IMR-90 (cell line): ENCODE measurements at regions not wholly inside any gene's neighbourhood (a gene's known extent, or its start where the extent isn't known, plus 50 kb on each side); places are given as distances from the start of the nearest gene placed in this dataset.

Source experiments
- ATAC-seq: fragments of 200-7000 bp; cut with Tn5 transposase; 2 replicates; pipeline ENCODE4 v1.9.1; 2020; ENCODE audit warnings: low read depth, mild to moderate bottlenecking, moderate library complexity
- BruUV-seq: library from RNA; stranded (reverse); fragments of 400-500 nt; replicated peaks from 2 replicates; lab custom pipeline; 2021; lab: Mats Ljungman, UMichigan
- CTCF ChIA-PET: fragments of 300-600 bp; formaldehyde crosslinking; extraction: SDS; loops from one replicate; lab custom pipeline; 2021; ENCODE audit warnings: antibody characterized with exemption; lab: Yijun Ruan, JAX
- POLR2A ChIA-PET: fragments of 300-600 bp; sonication (Branson Sonifier 250); formaldehyde crosslinking; loops from one replicate; lab custom pipeline; 2022; ENCODE audit warnings: antibody characterized with exemption; ENCODE audit not compliant: unreplicated experiment; lab: Charles Lee
- DNase-seq: peaks from one replicate; pipeline ENCODE4 v3.0.0; 2013
- H2AFZ ChIP-seq: replicated peaks from 2 replicates; pipeline ENCODE3; 2013; ENCODE audit warnings: low read length, mild to moderate bottlenecking; ENCODE audit not compliant: poor library complexity
- H2AK5ac ChIP-seq: 2 replicates; pipeline ENCODE4 v1.6.1; 2013; ENCODE audit warnings: low read depth, low read length, inconsistent platforms
- H2AK9ac ChIP-seq: replicated peaks from 2 replicates; pipeline ENCODE3; 2013; ENCODE audit warnings: mild to moderate bottlenecking, low read depth, low read length, moderate library complexity; ENCODE audit not compliant: poor library complexity
- H2BK120ac ChIP-seq: 2 replicates; pipeline ENCODE4 v1.6.1; 2013; ENCODE audit warnings: low read depth, low read length, inconsistent platforms
- H2BK15ac ChIP-seq: 3 replicates; pipeline ENCODE4 v1.6.1; 2013; ENCODE audit warnings: low read depth, low read length, inconsistent platforms
- H2BK20ac ChIP-seq: 2 replicates; pipeline ENCODE4 v1.6.1; 2013; ENCODE audit warnings: low read depth, mild to moderate bottlenecking, inconsistent platforms, low read length, moderate library complexity
- H2BK5ac ChIP-seq: 2 replicates; pipeline ENCODE4 v1.6.1; 2013; ENCODE audit warnings: mild to moderate bottlenecking, low read depth, low read length, inconsistent platforms; ENCODE audit not compliant: poor library complexity, severe bottlenecking
- H3K14ac ChIP-seq: replicated peaks from 2 replicates; pipeline ENCODE4 v1.6.1; 2013; ENCODE audit warnings: low read depth, low read length, inconsistent platforms
- H3K18ac ChIP-seq: 2 replicates; pipeline ENCODE4 v1.6.1; 2013; ENCODE audit warnings: low read depth, low read length, control low read depth
- H3K23ac ChIP-seq: 2 replicates; pipeline ENCODE4 v1.6.1; 2013; ENCODE audit warnings: low read depth, low read length, inconsistent platforms
- H3K27ac ChIP-seq: 2 replicates; pipeline ENCODE4 v1.5.1; 2013; ENCODE audit warnings: mild to moderate bottlenecking, control low read depth, low read length; ENCODE audit not compliant: insufficient read depth
- H3K27me3 ChIP-seq: 2 replicates; pipeline ENCODE4 v1.6.1; 2013; ENCODE audit warnings: low read length; ENCODE audit not compliant: control insufficient read depth, insufficient read depth
- H3K36me3 ChIP-seq: 2 replicates; pipeline ENCODE4 v1.6.1; 2013; ENCODE audit warnings: low read length, mixed read lengths; ENCODE audit not compliant: control insufficient read depth, insufficient read depth
- H3K4ac ChIP-seq: 2 replicates; pipeline ENCODE4 v1.6.1; 2013; ENCODE audit warnings: low read depth, low read length, inconsistent platforms
- H3K4me1 ChIP-seq: 2 replicates; pipeline ENCODE4 v1.6.1; 2013; ENCODE audit warnings: low read length, mixed read lengths; ENCODE audit not compliant: control insufficient read depth, insufficient read depth
- H3K4me2 ChIP-seq: 2 replicates; pipeline ENCODE4 v1.6.1; 2013; ENCODE audit warnings: low read depth, mild to moderate bottlenecking, control low read depth, low read length, moderate library complexity
- H3K4me3 ChIP-seq: 2 replicates; pipeline ENCODE4 v1.5.1; 2013; ENCODE audit warnings: low read depth, mild to moderate bottlenecking, control low read depth, low read length, moderate library complexity; ENCODE audit not compliant: insufficient read depth
- H3K56ac ChIP-seq: 2 replicates; pipeline ENCODE4 v1.6.1; 2013; ENCODE audit warnings: low read length, inconsistent platforms; ENCODE audit not compliant: insufficient read depth; ENCODE audit errors: extremely low read depth
- H3K79me1 ChIP-seq, 2 experiments: 2 replicates each; pipeline ENCODE4 v1.6.1; 2013; ENCODE audit warnings: low read length in 2 of 2, inconsistent platforms in 1 of 2, low read depth in 1 of 2
- H3K9ac ChIP-seq: 2 replicates; pipeline ENCODE4 v1.6.1; 2013; ENCODE audit warnings: low read depth, low read length, control low read depth
- H3K9me1 ChIP-seq: 2 replicates; pipeline ENCODE4 v1.6.1; 2013; ENCODE audit warnings: low read length, inconsistent platforms; ENCODE audit not compliant: insufficient read depth
- H3K9me3 ChIP-seq: 2 replicates; pipeline ENCODE4 v1.6.1; 2013; ENCODE audit warnings: low read length; ENCODE audit not compliant: control insufficient read depth, insufficient read depth
- H4K20me1 ChIP-seq: 2 replicates; pipeline ENCODE4 v1.6.1; 2013; ENCODE audit warnings: low read length, inconsistent platforms; ENCODE audit not compliant: insufficient read depth
- H4K5ac ChIP-seq: 2 replicates; pipeline ENCODE4 v1.6.1; 2013; ENCODE audit warnings: mild to moderate bottlenecking, low read depth, low read length, control low read depth
- H4K8ac ChIP-seq, 2 experiments: 2 replicates each; pipeline ENCODE4 v1.6.1; 2013; ENCODE audit warnings: low read depth in 2 of 2, low read length in 2 of 2, control low read depth in 1 of 2, inconsistent platforms in 1 of 2
- H4K91ac ChIP-seq: 2 replicates; pipeline ENCODE4 v1.6.1; 2013; ENCODE audit warnings: low read depth, low read length, inconsistent platforms; ENCODE audit not compliant: insufficient read depth
- BHLHE40 ChIP-seq: fragments of 150-350 bp; IDR thresholded peaks from 2 replicates; pipeline ENCODE4 v1.6.1; 2016; ENCODE audit warnings: mild to moderate bottlenecking, low read depth, low read length
- CEBPB ChIP-seq: IDR thresholded peaks from 2 replicates; pipeline ENCODE4 v1.6.1; 2012; ENCODE audit warnings: low read depth, low read length, improper control_type of control experiment
- CHD1 ChIP-seq: IDR thresholded peaks from 2 replicates; pipeline ENCODE4 v1.6.1; 2012; ENCODE audit warnings: low read depth, low read length, improper control_type of control experiment
- ELK1 ChIP-seq: fragments of 150-350 bp; IDR thresholded peaks from 2 replicates; pipeline ENCODE4 v1.6.1; 2016; ENCODE audit warnings: low read depth, mild to moderate bottlenecking, low read length, moderate library complexity, borderline replicate concordance
- FOS ChIP-seq: fragments of 150-350 bp; IDR thresholded peaks from 2 replicates; pipeline ENCODE4 v1.6.1; 2016; ENCODE audit warnings: low read depth, low read length
- MAFK ChIP-seq: IDR thresholded peaks from 2 replicates; pipeline ENCODE4 v1.6.1; 2012; ENCODE audit warnings: low read depth, low read length, improper control_type of control experiment
- NFE2L2 ChIP-seq: fragments of 150-350 bp; IDR thresholded peaks from 2 replicates; pipeline ENCODE4 v1.6.1; 2016; ENCODE audit warnings: low read depth, mild to moderate bottlenecking, low read length
- POLR2A ChIP-seq: IDR thresholded peaks from 2 replicates; pipeline ENCODE4 v1.6.1; 2012; ENCODE audit warnings: mild to moderate bottlenecking, low read depth, low read length
- RAD21 ChIP-seq: IDR thresholded peaks from 2 replicates; pipeline ENCODE4 v1.6.1; 2012; ENCODE audit warnings: low read length, improper control_type of control experiment
- RCOR1 ChIP-seq: IDR thresholded peaks from 2 replicates; pipeline ENCODE4 v1.6.1; 2012; ENCODE audit warnings: mild to moderate bottlenecking, low read length, improper control_type of control experiment; ENCODE audit not compliant: insufficient replicate concordance
- RFX5 ChIP-seq: IDR thresholded peaks from 2 replicates; pipeline ENCODE4 v1.8.0; 2012; ENCODE audit warnings: low read depth, mild to moderate bottlenecking, low read length, moderate library complexity
- USF2 ChIP-seq: fragments of 150-350 bp; IDR thresholded peaks from 2 replicates; pipeline ENCODE4 v1.6.1; 2017; ENCODE audit warnings: mild to moderate bottlenecking, antibody characterized with exemption, low read length, low read depth
- WGBS, 2 experiments: methylation state at CpG; one replicate each; pipeline versions ENCODE4 v1.1.5 to v1.1.7; 2013; ENCODE audit warnings: missing lambda C conversion rate in 2 of 2; ENCODE audit not compliant: insufficient read length in 1 of 2; ENCODE audit errors: extremely low coverage in 2 of 2; 5-methylcytosine and 5-hydroxymethylcytosine counted together
- dilution Hi-C: fragments of 300-500 bp; cut with HindIII; formaldehyde crosslinking; loops from one replicate; pipeline ENCODE4 v1.14.3; 2018; ENCODE audit warnings: low sequenced_read_pairs; ENCODE audit not compliant: unreplicated experiment
- in situ Hi-C: fragments of 300-500 bp; cut with MboI; formaldehyde crosslinking; loops from 3 replicates; pipeline ENCODE4 v1.14.3; 2019; ENCODE audit warnings: low sequenced_read_pairs, inconsistent platforms, mixed read lengths
- intact Hi-C: fragments of 100-400 bp; cut with micrococcal nuclease; formaldehyde crosslinking; loops from 2 replicates; pipeline ENCODE4 v1.10.0; 2022
- TF ChIP-seq, protein P1 (sequence below): conservative IDR thresholded peaks from 2 replicates; pipeline ENCODE4 v1.5.1; 2012; ENCODE audit warnings: mild to moderate bottlenecking, low read depth, low read length, improper control_type of control experiment

GRCh38 chr4:71232846-71233245 is 106.0 kb upstream of the SLC4A4 start:
- no peak for ATAC-seq
- Histone ChIP-seq H2BK5ac (no peak overlapping the region), H3K56ac (no peak overlapping the region), H3K4me2 (no peak overlapping the region), H2BK120ac (peak overlapping the region; percentile 58; the same call in 1 of the 2 replicates), H3K18ac (no peak overlapping the region), H3K9me1 (peaks cover 24% of the 10 kb centered on the region), H3K4ac (no peak overlapping the region), H3K36me3 (peaks cover 5% of the 10 kb centered on the region), H3K9ac (no peak overlapping the region), H2AFZ (no peak overlapping the region), H3K14ac (no peak overlapping the region), H4K20me1 (peaks cover 20% of the 10 kb centered on the region; the same call in 1 of the 2 replicates), H4K91ac (no peak overlapping the region), H4K5ac (no peak overlapping the region), H2BK20ac (no peak overlapping the region), H2AK5ac (peak overlapping the region; percentile 18; the same call in 1 of the 2 replicates), H3K27me3 (no peaks in the 10 kb centered on the region), H3K79me1 (peaks cover 27 to 80% of the 10 kb centered on the region in 2 experiments), H3K23ac (peak overlapping the region; percentile 74; the same call in 1 of the 2 replicates), H4K8ac (0 out of 4 replicates have a peak overlapping the region, but pooled peaks of 1 of the 2 experiments have one; percentile 4), H3K4me1 (peaks cover 27% of the 10 kb centered on the region), H3K9me3 (no peaks in the 10 kb centered on the region), H3K27ac (no peak overlapping the region), H2BK15ac (no peak overlapping the region), H3K4me3 (no peak overlapping the region), H2AK9ac (no peak overlapping the region)
- no peak for TF ChIP-seq CEBPB
- TF ChIP-seq FOS, result no peak
- no peak for TF ChIP-seq MAFK
- TF ChIP-seq, protein P1, sequence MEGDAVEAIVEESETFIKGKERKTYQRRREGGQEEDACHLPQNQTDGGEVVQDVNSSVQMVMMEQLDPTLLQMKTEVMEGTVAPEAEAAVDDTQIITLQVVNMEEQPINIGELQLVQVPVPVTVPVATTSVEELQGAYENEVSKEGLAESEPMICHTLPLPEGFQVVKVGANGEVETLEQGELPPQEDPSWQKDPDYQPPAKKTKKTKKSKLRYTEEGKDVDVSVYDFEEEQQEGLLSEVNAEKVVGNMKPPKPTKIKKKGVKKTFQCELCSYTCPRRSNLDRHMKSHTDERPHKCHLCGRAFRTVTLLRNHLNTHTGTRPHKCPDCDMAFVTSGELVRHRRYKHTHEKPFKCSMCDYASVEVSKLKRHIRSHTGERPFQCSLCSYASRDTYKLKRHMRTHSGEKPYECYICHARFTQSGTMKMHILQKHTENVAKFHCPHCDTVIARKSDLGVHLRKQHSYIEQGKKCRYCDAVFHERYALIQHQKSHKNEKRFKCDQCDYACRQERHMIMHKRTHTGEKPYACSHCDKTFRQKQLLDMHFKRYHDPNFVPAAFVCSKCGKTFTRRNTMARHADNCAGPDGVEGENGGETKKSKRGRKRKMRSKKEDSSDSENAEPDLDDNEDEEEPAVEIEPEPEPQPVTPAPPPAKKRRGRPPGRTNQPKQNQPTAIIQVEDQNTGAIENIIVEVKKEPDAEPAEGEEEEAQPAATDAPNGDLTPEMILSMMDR, result no peak
- TF ChIP-seq RFX5, result no peak
- TF ChIP-seq BHLHE40, result no peak
- no peak for TF ChIP-seq RCOR1
- TF ChIP-seq CHD1, result no peak
- no peak for TF ChIP-seq ELK1
- no peak for TF ChIP-seq USF2
- TF ChIP-seq RAD21, result no peak
- TF ChIP-seq POLR2A, result no peak
- TF ChIP-seq NFE2L2, result no peak
- in situ Hi-C loops, result no loop called here
- ChIA-PET POLR2A (no interaction called here), CTCF (no interaction called here)
- no peak for DNase-seq
- intact Hi-C loops, result loop anchor here (5.0 kb wide), 1 partner anchor 144 kb away; no protein-coding TSS in a partner anchor
- dilution Hi-C loops, result no loop called here
- WGBS, 2 experiments, result no CpG with 5 or more reads among the region's 1 CpG
- no TSS peak for BruUV-seq
